IMR-90 (cell line): ENCODE measurements at regions not wholly inside any gene's neighbourhood (a gene's known extent, or its start where the extent isn't known, plus 50 kb on each side); places are given as distances from the start of the nearest gene placed in this dataset.

Source experiments
- ATAC-seq: fragments of 200-7000 bp; cut with Tn5 transposase; 2 replicates; pipeline ENCODE4 v1.9.1; 2020; ENCODE audit warnings: low read depth, mild to moderate bottlenecking, moderate library complexity
- BruUV-seq: library from RNA; stranded (reverse); fragments of 400-500 nt; replicated peaks from 2 replicates; lab custom pipeline; 2021; lab: Mats Ljungman, UMichigan
- CTCF ChIA-PET: fragments of 300-600 bp; formaldehyde crosslinking; extraction: SDS; loops from one replicate; lab custom pipeline; 2021; ENCODE audit warnings: antibody characterized with exemption; lab: Yijun Ruan, JAX
- POLR2A ChIA-PET: fragments of 300-600 bp; sonication (Branson Sonifier 250); formaldehyde crosslinking; loops from one replicate; lab custom pipeline; 2022; ENCODE audit warnings: antibody characterized with exemption; ENCODE audit not compliant: unreplicated experiment; lab: Charles Lee
- DNase-seq: peaks from one replicate; pipeline ENCODE4 v3.0.0; 2013
- H2AFZ ChIP-seq: replicated peaks from 2 replicates; pipeline ENCODE3; 2013; ENCODE audit warnings: low read length, mild to moderate bottlenecking; ENCODE audit not compliant: poor library complexity
- H2AK5ac ChIP-seq: 2 replicates; pipeline ENCODE4 v1.6.1; 2013; ENCODE audit warnings: low read depth, low read length, inconsistent platforms
- H2AK9ac ChIP-seq: replicated peaks from 2 replicates; pipeline ENCODE3; 2013; ENCODE audit warnings: mild to moderate bottlenecking, low read depth, low read length, moderate library complexity; ENCODE audit not compliant: poor library complexity
- H2BK120ac ChIP-seq: 2 replicates; pipeline ENCODE4 v1.6.1; 2013; ENCODE audit warnings: low read depth, low read length, inconsistent platforms
- H2BK15ac ChIP-seq: 3 replicates; pipeline ENCODE4 v1.6.1; 2013; ENCODE audit warnings: low read depth, low read length, inconsistent platforms
- H2BK20ac ChIP-seq: 2 replicates; pipeline ENCODE4 v1.6.1; 2013; ENCODE audit warnings: low read depth, mild to moderate bottlenecking, inconsistent platforms, low read length, moderate library complexity
- H2BK5ac ChIP-seq: 2 replicates; pipeline ENCODE4 v1.6.1; 2013; ENCODE audit warnings: mild to moderate bottlenecking, low read depth, low read length, inconsistent platforms; ENCODE audit not compliant: poor library complexity, severe bottlenecking
- H3K14ac ChIP-seq: replicated peaks from 2 replicates; pipeline ENCODE4 v1.6.1; 2013; ENCODE audit warnings: low read depth, low read length, inconsistent platforms
- H3K18ac ChIP-seq: 2 replicates; pipeline ENCODE4 v1.6.1; 2013; ENCODE audit warnings: low read depth, low read length, control low read depth
- H3K23ac ChIP-seq: 2 replicates; pipeline ENCODE4 v1.6.1; 2013; ENCODE audit warnings: low read depth, low read length, inconsistent platforms
- H3K27ac ChIP-seq: 2 replicates; pipeline ENCODE4 v1.5.1; 2013; ENCODE audit warnings: mild to moderate bottlenecking, control low read depth, low read length; ENCODE audit not compliant: insufficient read depth
- H3K27me3 ChIP-seq: 2 replicates; pipeline ENCODE4 v1.6.1; 2013; ENCODE audit warnings: low read length; ENCODE audit not compliant: control insufficient read depth, insufficient read depth
- H3K36me3 ChIP-seq: 2 replicates; pipeline ENCODE4 v1.6.1; 2013; ENCODE audit warnings: low read length, mixed read lengths; ENCODE audit not compliant: control insufficient read depth, insufficient read depth
- H3K4ac ChIP-seq: 2 replicates; pipeline ENCODE4 v1.6.1; 2013; ENCODE audit warnings: low read depth, low read length, inconsistent platforms
- H3K4me1 ChIP-seq: 2 replicates; pipeline ENCODE4 v1.6.1; 2013; ENCODE audit warnings: low read length, mixed read lengths; ENCODE audit not compliant: control insufficient read depth, insufficient read depth
- H3K4me2 ChIP-seq: 2 replicates; pipeline ENCODE4 v1.6.1; 2013; ENCODE audit warnings: low read depth, mild to moderate bottlenecking, control low read depth, low read length, moderate library complexity
- H3K4me3 ChIP-seq: 2 replicates; pipeline ENCODE4 v1.5.1; 2013; ENCODE audit warnings: low read depth, mild to moderate bottlenecking, control low read depth, low read length, moderate library complexity; ENCODE audit not compliant: insufficient read depth
- H3K56ac ChIP-seq: 2 replicates; pipeline ENCODE4 v1.6.1; 2013; ENCODE audit warnings: low read length, inconsistent platforms; ENCODE audit not compliant: insufficient read depth; ENCODE audit errors: extremely low read depth
- H3K79me1 ChIP-seq, 2 experiments: 2 replicates each; pipeline ENCODE4 v1.6.1; 2013; ENCODE audit warnings: low read length in 2 of 2, inconsistent platforms in 1 of 2, low read depth in 1 of 2
- H3K9ac ChIP-seq: 2 replicates; pipeline ENCODE4 v1.6.1; 2013; ENCODE audit warnings: low read depth, low read length, control low read depth
- H3K9me1 ChIP-seq: 2 replicates; pipeline ENCODE4 v1.6.1; 2013; ENCODE audit warnings: low read length, inconsistent platforms; ENCODE audit not compliant: insufficient read depth
- H3K9me3 ChIP-seq: 2 replicates; pipeline ENCODE4 v1.6.1; 2013; ENCODE audit warnings: low read length; ENCODE audit not compliant: control insufficient read depth, insufficient read depth
- H4K20me1 ChIP-seq: 2 replicates; pipeline ENCODE4 v1.6.1; 2013; ENCODE audit warnings: low read length, inconsistent platforms; ENCODE audit not compliant: insufficient read depth
- H4K5ac ChIP-seq: 2 replicates; pipeline ENCODE4 v1.6.1; 2013; ENCODE audit warnings: mild to moderate bottlenecking, low read depth, low read length, control low read depth
- H4K8ac ChIP-seq, 2 experiments: 2 replicates each; pipeline ENCODE4 v1.6.1; 2013; ENCODE audit warnings: low read depth in 2 of 2, low read length in 2 of 2, control low read depth in 1 of 2, inconsistent platforms in 1 of 2
- H4K91ac ChIP-seq: 2 replicates; pipeline ENCODE4 v1.6.1; 2013; ENCODE audit warnings: low read depth, low read length, inconsistent platforms; ENCODE audit not compliant: insufficient read depth
- CEBPB ChIP-seq: IDR thresholded peaks from 2 replicates; pipeline ENCODE4 v1.6.1; 2012; ENCODE audit warnings: low read depth, low read length, improper control_type of control experiment
- MAFK ChIP-seq: IDR thresholded peaks from 2 replicates; pipeline ENCODE4 v1.6.1; 2012; ENCODE audit warnings: low read depth, low read length, improper control_type of control experiment
- POLR2A ChIP-seq: IDR thresholded peaks from 2 replicates; pipeline ENCODE4 v1.6.1; 2012; ENCODE audit warnings: mild to moderate bottlenecking, low read depth, low read length
- RAD21 ChIP-seq: IDR thresholded peaks from 2 replicates; pipeline ENCODE4 v1.6.1; 2012; ENCODE audit warnings: low read length, improper control_type of control experiment
- RCOR1 ChIP-seq: IDR thresholded peaks from 2 replicates; pipeline ENCODE4 v1.6.1; 2012; ENCODE audit warnings: mild to moderate bottlenecking, low read length, improper control_type of control experiment; ENCODE audit not compliant: insufficient replicate concordance
- SMC3 ChIP-seq: fragments of 150-350 bp; IDR thresholded peaks from 2 replicates; pipeline ENCODE4 v1.6.1; 2016; ENCODE audit warnings: low read depth, mild to moderate bottlenecking, antibody characterized with exemption, low read length, moderate library complexity
- dilution Hi-C: fragments of 300-500 bp; cut with HindIII; formaldehyde crosslinking; loops from one replicate; pipeline ENCODE4 v1.14.3; 2018; ENCODE audit warnings: low sequenced_read_pairs; ENCODE audit not compliant: unreplicated experiment
- in situ Hi-C: fragments of 300-500 bp; cut with MboI; formaldehyde crosslinking; loops from 3 replicates; pipeline ENCODE4 v1.14.3; 2019; ENCODE audit warnings: low sequenced_read_pairs, inconsistent platforms, mixed read lengths
- intact Hi-C: fragments of 100-400 bp; cut with micrococcal nuclease; formaldehyde crosslinking; loops from 2 replicates; pipeline ENCODE4 v1.10.0; 2022

DNA sequence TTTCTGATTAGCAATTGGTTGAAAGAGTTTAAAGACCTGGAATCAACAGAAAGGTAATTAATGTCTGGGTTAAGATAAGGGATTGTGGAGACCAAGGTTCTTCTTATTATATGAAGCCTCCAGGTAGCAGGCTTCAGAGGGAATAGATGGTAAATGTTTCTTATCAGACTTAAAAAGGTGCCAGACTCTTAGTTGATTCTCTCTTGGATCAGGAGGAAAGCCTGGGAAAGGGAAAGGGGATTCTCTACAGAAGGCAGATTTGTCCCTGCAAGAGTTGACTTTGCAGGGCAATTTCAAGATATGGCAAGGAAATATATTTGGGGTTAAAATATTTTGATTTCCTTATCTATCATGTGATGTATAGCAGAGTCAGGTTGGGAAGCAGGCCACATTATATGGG is 153.1 kb upstream of the ARL4C start:
- no peak overlapping the region for H2BK15ac ChIP-seq
- no peak overlapping the region for H2BK120ac ChIP-seq
- no peaks in the 10 kb centered on the region for H3K79me1 ChIP-seq
- no peak overlapping the region for H3K4me2 ChIP-seq
- no peaks in the 10 kb centered on the region for H3K36me3 ChIP-seq
- H3K56ac ChIP-seq: no peak overlapping the region
- H2BK5ac ChIP-seq: no peak overlapping the region
- no peak for ATAC-seq
- DNase-seq: no peak
- dilution Hi-C loops (no loop called here), in situ Hi-C loops (no loop called here), intact Hi-C loops (no loop called here)
- H3K4ac ChIP-seq: no peak overlapping the region
- ChIA-PET CTCF (no interaction called here), POLR2A (no interaction called here)
- H3K27ac ChIP-seq: no peak overlapping the region
- H4K5ac ChIP-seq: no peak overlapping the region
- H3K9me3 ChIP-seq: peaks cover 3% of the 10 kb centered on the region; the same call in 1 of the 2 replicates
- no peak overlapping the region for H3K18ac ChIP-seq
- no peak overlapping the region for H3K14ac ChIP-seq
- BruUV-seq: no TSS peak
- H3K27me3 ChIP-seq: no peaks in the 10 kb centered on the region; the same call in none of the 2 replicates
- H4K20me1 ChIP-seq: no peaks in the 10 kb centered on the region
- H3K4me1 ChIP-seq: peaks cover 2% of the 10 kb centered on the region
- H3K23ac ChIP-seq: no peak overlapping the region
- no peak overlapping the region for H2AFZ ChIP-seq
- H4K91ac ChIP-seq: no peak overlapping the region
- H3K4me3 ChIP-seq: no peak overlapping the region
- TF ChIP-seq SMC3 (no peak), MAFK (no peak), CEBPB (no peak), POLR2A (no peak), RCOR1 (no peak), RAD21 (no peak)
- H3K9me1 ChIP-seq: no peaks in the 10 kb centered on the region
- no peak overlapping the region for H2AK5ac ChIP-seq
- no peak overlapping the region for H3K9ac ChIP-seq
- H4K8ac ChIP-seq: no peak overlapping the region
- no peak overlapping the region for H2AK9ac ChIP-seq
- no peak overlapping the region for H2BK20ac ChIP-seq
